Stimulated activated CD4-positive, alpha-beta T cell treated with anti-CD3 and anti-CD28 coated beads, Interleukin-2, amount 100 ng/mL, for 4 hours (primary cell): ENCODE measurements at regions not wholly inside any gene's neighbourhood (a gene's known extent, or its start where the extent isn't known, plus 50 kb on each side); places are given as distances from the start of the nearest gene placed in this dataset.
"Not testable (repeated sequence)": the region's sequence is repeated elsewhere in the genome, so short reads cannot be mapped to it uniquely, and the experiment has no call there.

Experiments
- DNase-seq: peaks from one replicate; pipeline ENCODE4 v3.0.0-alpha.2; 2020; ENCODE audit warnings: low read depth

- no peak for DNase-seq
These were observed 1205.2 kb downstream of the SUCLG1 start for GRCh38 chr2:83253848-83254247.

GRCh38 chr2:83251321-83251872 is 1207.7 kb downstream of the SUCLG1 start:
- DNase-seq, result no peak

DNA sequence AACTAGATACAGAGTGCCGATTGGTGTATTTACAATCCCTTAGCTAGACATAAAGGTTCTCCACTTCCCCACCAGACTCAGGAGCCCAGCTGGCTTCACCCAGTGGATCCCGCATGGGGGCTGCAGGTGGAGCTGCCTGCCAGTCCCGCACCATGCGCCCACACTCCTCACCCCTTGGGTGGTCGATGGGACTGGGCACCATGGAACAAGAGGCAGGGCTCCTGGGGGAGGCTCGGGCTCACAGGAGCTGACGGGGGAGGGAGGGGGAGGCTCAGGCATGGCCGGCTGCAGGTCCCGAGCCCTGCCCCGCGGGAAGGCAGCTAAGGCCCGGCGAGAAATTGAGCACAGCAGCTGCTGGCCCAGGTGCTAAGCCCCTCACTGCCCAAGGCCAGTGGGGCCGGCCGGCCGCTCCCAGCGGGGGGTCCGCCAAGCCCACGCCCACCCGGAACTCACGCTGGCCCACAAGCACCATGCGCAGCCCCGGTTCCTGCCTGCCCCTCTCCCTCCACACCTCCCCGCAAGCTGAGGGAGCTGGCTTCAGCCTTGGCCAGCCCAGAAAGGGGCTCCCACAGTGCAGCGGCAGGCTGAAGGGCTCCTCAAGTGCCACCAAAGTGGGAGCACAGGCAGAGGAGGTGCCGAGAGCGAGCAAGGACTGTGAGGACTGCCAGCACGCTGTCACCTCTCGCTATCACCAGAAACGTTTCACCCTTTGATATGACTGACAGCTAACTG is 1213.1 kb downstream of the SUCLG1 start:
- DNase-seq, result not testable (repeated sequence)

DNA sequence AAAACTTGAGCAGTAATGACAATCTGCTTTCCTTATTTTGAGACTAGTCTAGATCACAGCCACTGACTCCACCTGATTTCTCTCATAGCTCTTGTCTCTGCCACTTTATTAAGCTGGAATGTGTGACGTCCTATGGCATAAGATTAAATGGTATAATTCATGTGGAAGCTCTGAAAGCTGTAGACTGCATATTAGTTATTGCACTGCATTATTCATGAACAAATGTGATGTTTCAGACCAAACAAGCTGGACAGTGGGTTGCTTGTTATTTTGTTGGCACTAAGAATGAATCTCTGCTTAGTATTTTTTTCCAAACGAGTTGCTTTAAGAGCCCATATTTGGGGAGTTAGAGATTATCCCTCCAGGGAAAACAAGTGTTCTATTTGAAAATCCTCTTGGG is 1218.5 kb downstream of the SUCLG1 start:
- no peak for DNase-seq

DNA sequence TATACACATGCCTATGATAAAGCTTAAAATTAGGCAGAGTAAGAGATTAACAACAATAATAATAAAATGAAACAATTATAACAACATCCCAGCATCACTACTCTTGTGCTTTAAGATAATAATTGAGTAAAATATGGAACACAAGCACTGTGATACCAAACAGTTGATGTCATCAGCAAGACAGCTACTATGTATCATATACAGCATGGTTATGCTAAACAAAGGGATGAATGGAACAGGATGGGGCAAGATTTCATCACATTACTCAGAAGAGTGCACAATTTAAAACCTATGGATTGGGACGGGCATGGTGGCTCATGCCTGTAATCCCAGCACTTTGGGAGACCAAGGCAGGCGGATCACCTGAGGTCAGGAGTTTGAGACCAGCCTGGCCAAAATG is 1221.0 kb downstream of the SUCLG1 start:
- no peak for DNase-seq

- DNase-seq, result no peak
These were observed 1224.8 kb downstream of the SUCLG1 start for GRCh38 chr2:83234246-83234645.

DNA sequence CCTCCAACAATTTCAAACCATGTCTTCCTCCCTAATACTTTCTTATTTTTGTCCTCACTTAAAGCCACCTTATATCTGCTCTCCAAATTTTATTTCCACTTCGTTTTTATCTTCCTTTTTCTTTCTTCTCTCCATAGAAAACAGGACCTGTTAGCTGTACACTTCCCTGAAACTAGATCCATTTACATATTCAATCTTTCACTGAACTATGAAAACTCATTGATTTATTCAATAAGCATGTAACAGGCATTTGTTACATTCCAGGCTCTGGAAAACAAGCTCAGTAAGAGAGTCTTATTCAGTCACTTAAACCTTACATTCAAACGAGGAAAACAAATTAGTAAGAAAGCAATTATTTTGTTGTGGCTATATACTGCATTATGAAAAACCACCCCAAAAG is 1225.3 kb downstream of the SUCLG1 start:
- DNase-seq, result no peak

- DNase-seq, result no peak
These were observed 1225.8 kb downstream of the SUCLG1 start for GRCh38 chr2:83233326-83233725.

DNA sequence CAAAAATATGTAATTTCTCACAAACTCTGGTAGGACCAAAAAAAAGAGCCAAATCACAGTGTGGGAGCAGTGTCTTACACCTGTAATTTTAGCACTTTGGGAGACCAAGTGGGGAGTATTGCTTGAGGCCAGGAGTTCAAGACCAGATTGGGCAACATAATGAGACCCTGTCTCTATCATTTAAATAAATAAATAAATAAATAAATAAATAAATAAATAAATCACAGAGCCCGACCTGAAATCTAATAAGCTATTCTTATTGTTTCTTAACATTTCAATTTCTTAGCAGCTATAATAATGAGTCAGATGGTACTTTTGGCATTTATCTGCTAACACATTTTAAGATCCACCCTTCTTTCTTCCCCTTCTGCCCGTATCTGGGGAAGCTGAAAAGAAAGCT is 1229.6 kb downstream of the SUCLG1 start:
- no peak for DNase-seq

GRCh38 chr2:83224591-83225200 is 1234.4 kb downstream of the SUCLG1 start:
- no peak for DNase-seq

GRCh38 chr2:83221258-83221657 is 1237.8 kb downstream of the SUCLG1 start:
- DNase-seq, result no peak

DNA sequence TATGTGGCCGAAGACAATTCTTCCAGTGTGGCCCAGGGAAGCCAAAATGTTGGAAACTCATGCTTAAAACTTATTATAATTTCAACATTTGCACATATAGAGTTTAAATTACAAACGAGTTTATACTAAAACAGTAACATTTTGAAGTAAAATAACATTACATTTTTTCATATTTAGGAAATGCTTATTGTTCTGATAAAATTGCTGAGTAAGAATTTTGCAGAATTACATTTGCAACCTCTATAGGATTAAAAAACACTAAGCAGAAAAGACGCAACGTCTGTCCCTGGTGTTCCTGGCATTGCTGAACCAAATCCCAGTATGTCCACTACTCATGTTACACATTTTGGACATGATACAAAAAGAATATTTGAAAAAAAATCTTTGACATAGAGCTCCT is 1241.2 kb downstream of the SUCLG1 start:
- no peak for DNase-seq

DNA sequence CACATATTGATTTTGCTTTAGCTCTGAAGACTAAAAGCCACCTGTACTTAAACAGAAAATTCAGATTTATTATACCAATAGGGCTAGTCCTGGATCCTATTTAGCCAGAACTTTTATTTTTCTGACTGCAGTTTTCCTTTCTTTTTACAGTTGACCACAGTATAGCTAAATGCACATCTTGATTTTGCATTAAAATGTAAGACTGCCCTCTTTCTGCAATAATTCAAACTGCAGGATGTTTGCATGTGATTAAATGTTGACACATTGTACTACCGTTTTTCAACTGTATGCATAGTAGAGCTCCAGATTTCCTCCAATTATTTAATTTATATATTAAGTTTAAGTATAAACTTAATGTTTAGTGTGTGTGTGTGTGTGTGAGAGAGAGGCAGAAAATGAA is 1262.9 kb downstream of the SUCLG1 start:
- DNase-seq, result no peak

- DNase-seq, result no peak
These were observed 1267.8 kb downstream of the SUCLG1 start for GRCh38 chr2:83191316-83191715.

GRCh38 chr2:83186105-83186760 is 1272.8 kb downstream of the SUCLG1 start:
- DNase-seq, result no peak

DNA sequence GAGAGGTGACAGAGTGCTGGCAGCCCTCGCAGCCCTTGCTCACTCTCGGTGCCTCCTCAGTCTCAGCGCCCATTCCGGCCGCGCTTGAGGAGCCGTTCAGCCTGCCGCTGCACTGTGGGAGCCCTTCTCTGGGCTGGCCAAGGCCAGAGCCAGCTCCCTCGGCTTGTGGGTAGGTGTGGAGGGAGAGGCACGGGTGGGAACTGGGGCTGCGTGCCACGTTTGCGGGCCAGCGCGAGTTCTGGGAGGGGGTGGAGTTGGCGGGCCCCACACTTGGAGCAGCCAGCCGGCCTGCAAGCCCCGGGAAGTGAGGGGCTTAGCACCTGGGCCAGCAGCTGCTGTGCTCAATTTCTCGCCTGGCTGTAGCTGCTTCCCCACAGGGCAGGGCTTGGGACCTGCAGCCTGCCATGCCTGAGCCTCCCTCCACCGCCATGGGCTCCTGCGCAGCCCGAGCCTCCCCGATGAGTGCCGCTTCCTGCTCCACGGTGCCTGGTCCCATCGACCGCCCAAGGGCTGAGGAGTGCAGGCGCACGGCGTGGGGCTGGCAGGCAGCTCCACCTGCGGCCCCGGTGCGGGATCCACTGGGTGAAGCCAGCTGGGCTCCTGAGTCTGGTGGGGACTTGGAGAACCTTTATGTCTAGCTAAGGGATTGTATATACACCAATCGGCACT is 1278.1 kb downstream of the SUCLG1 start:
- not testable (repeated sequence) for DNase-seq

DNA sequence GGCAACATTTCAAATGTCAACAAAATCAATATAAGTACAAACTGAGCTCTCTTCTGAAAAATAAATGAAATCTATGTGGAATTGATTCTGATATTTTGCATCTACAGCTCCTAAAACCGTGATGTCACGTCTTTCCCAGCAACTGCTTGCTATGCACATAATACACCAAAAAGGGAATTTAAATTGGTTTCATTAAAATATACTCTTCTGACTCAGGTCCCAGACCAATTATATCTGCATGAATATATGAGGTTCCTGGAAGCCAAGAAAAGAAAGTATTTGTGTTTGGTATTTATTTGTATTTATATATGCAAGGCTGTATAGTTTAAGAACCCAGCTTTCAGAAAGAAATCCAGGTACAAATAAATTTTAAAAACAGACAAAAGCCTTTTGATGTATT is 1282.5 kb downstream of the SUCLG1 start:
- no peak for DNase-seq

GRCh38 chr2:83172841-83173240 is 1286.2 kb downstream of the SUCLG1 start:
- DNase-seq, result no peak

DNA sequence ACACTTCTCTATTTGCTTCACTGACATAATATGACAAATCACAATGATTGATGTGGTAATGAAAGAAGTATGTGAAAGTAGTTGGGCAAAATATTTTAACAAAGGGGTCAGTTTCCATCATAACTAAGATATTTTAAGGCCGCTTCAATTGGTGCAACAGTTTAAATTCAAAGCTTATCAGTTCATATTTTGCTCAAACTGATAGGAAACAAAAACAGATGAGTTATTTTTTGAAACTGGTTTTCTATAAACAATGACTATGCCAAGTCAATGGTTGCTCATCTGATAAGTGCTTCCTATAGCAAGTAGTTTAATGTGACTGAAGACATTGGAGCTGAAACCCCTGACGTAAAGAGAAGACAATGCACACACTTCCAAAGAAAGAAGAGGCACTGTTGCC is 1290.7 kb downstream of the SUCLG1 start:
- no peak for DNase-seq

DNA sequence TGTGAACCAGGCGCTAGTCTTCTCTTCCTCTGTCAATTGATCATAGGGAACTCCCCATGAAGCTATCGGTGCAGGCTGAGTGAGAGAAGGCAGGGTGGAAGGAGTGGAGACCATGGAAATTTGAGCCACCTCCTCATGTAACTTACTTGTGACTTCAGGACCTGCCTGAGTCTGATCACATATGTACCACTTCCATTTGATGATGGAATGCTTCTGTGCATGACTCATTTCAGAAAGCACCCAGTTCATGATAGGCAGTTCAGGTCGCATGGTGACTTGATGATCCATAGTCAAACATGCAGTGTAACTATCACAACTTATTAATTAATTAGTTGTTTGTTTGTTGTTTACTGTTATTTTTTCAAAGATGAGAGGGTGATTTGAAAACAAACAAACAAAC is 1296.7 kb downstream of the SUCLG1 start:
- no peak for DNase-seq

DNA sequence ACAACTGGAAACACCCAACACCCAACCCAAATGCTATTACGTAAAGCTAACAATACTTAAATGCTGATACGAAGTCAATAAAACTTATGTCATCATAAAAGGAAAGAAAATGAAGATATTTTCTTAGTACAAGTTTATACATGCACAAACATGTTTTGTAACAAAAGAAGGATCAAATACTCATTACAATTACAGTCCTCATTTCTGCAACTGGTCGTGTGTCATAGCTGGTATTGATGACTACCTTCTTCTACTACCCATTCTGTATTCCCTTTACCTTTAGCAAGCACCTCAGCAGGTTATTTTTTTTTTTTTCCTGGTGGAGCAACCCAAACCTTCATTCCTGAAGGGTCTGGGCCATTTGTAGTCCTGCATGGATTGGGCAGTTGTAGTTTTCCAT is 1298.5 kb downstream of the SUCLG1 start:
- DNase-seq, result no peak

GRCh38 chr2:83155826-83156225 is 1303.3 kb downstream of the SUCLG1 start:
- DNase-seq, result no peak

GRCh38 chr2:83143946-83144345 is 1315.1 kb downstream of the SUCLG1 start:
- DNase-seq, result no peak
